ENCODE measurements at regions not wholly inside any gene's neighbourhood (a gene's known extent, or its start where the extent isn't known, plus 50 kb on each side); places are given as distances from the start of the nearest gene placed in this dataset.

- no peak for FAIRE-seq
- TF ChIP-seq POU2F2 (IDR thresholded peaks at IDR 0.05; ENCODE audit: low read depth, low read length) (no peak), PAX5 (IDR thresholded peaks at IDR 0.05; ENCODE audit: insufficient read depth, low read length, severe bottlenecking) (no peak), POLR2A (IDR thresholded peaks at IDR 0.05; ENCODE audit: low read depth, low read length) (no peak)
- no peak for DNase-seq (ENCODE audit: insufficient read length, low spot score)
Measured at GRCh38 chr6:1552296-1552761, 57.4 kb upstream of the FOXC1 start.

GRCh38 chr6:1553562-1554083 lies 56.1 kb upstream of the FOXC1 start:
- FAIRE-seq: no peak
- TF ChIP-seq SPI1 (IDR thresholded peaks at IDR 0.05; ENCODE audit: low read depth, low read length): peak; percentile 33; the same call in 1 of the 2 replicates
- no peak for TF ChIP-seq POLR2A (IDR thresholded peaks at IDR 0.05; ENCODE audit: low read depth, low read length)
- DNase-seq (ENCODE audit: insufficient read length, low spot score): no peak

DNA sequence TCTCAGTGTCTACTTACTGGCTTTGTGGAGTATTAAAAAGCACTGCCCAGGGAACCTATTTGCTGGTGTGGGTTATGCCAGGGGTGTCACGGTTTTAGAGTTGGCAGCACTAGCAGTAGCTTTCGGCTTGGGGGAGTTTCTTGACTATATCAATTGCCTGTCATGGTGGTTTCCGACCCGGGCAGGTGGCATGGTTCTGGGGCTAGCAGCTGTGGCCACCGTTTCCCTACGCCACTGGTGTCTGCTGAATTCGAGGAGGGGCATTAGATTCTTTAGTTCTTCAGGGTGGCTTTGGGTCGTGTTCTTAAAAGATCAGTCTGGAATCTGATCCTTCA lies 55.6 kb upstream of the FOXC1 start:
- FAIRE-seq (no peak), DNase-seq (ENCODE audit: insufficient read length, low spot score) (no peak)
- TF ChIP-seq POLR2AphosphoS5 (IDR thresholded peaks at IDR 0.05; ENCODE audit: low read depth, low read length): no peak

DNA sequence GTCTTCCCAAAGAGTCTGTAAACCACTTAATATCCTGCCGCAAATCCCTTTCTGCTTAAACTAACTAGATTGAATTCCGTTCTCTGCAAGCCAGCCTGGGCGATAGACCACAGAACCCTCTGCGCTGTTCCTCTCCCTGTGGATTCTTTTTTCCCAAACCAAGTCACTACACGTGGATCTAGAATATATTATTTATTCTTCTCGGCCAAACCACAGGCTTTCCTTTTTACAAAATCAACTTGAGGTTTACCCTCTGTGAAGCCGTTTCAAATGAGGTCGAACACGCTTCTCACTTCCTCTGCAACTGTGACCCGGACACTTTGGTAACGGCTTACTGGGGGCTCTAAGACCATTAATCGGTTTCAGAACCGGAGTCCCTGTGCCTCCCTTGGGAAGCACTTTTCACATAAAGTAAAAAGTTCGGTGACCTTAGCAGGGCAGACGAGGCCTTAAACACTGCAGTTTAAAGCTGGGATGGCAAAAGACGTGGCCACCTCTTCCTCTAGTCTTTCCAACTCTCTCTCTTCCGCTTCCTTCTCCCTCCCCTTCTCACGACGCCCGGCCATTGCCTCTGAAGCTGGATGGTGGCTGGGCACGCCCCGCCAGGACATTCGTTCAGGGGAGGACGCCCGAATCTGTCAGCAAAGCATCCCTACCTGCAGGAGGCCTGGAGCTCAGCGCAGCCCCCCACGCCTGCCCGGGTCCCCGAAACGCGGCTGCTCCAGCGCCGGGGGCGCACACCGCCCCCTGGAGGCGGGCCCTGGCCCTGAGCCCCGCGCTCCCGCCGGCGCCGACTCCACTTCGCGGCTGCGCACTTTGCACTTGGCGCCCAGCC lies 55.0 kb upstream of the FOXC1 start:
- TF ChIP-seq POLR2AphosphoS5 (IDR thresholded peaks at IDR 0.05; ENCODE audit: low read depth, low read length): no peak
- TF ChIP-seq SPI1 (IDR thresholded peaks at IDR 0.05; ENCODE audit: low read depth, low read length): peak; percentile 93
- no peak for TF ChIP-seq POLR2A (IDR thresholded peaks at IDR 0.05; ENCODE audit: low read depth, low read length)
- no peak for TF ChIP-seq POU2F2 (IDR thresholded peaks at IDR 0.05; ENCODE audit: low read depth, low read length)
- TF ChIP-seq TAF1 (IDR thresholded peaks at IDR 0.05; ENCODE audit: low read depth, low read length): no peak
- DNase-seq (ENCODE audit: insufficient read length, low spot score) (peak; percentile 78), FAIRE-seq (peak; percentile 92)

- DNase-seq (ENCODE audit: insufficient read length, low spot score) (no peak), FAIRE-seq (no peak)
- TF ChIP-seq TAF1 (IDR thresholded peaks at IDR 0.05; ENCODE audit: low read depth, low read length) (no peak), POLR2A (IDR thresholded peaks at IDR 0.05; ENCODE audit: low read depth, low read length) (no peak), PAX5 (IDR thresholded peaks at IDR 0.05; ENCODE audit: insufficient read depth, low read length, severe bottlenecking) (no peak), SPI1 (IDR thresholded peaks at IDR 0.05; ENCODE audit: low read depth, low read length) (no peak), POU2F2 (IDR thresholded peaks at IDR 0.05; ENCODE audit: low read depth, low read length) (no peak), POLR2AphosphoS5 (IDR thresholded peaks at IDR 0.05; ENCODE audit: low read depth, low read length) (no peak)
Measured at GRCh38 chr6:1558388-1558787, 51.3 kb upstream of the FOXC1 start.

Data from GM12891 (cell line).